ENCODE measurements at regions not wholly inside any gene's neighbourhood (a gene's known extent, or its start where the extent isn't known, plus 50 kb on each side); places are given as distances from the start of the nearest gene placed in this dataset.

DNA sequence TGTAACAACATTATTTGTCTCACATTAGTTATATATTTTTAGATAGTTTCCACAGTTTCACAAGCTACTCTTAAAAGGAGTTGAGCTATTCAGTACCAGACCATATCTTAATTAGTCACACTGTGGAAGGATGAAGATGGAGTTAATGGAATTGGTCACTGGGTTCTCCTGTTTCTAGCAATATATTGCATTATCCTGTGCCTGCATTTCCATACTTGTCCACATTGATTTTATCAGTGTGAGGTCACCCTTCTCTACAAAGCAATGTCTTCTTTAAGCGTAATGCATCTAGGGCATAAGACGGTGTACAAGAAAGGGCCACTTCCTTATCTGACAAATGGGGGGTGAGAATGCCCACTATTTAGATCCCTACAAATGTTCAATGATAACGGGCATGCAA lies 216.8 kb upstream of the TANK start:
- Histone ChIP-seq H3K4me3 (no peak overlapping the region), H3F3A (replicated peaks; ENCODE audit: low read depth) (no peaks in the 10 kb centered on the region), H3K4me2 (no peak overlapping the region), H3K36me3 (ENCODE audit: insufficient read depth) (no peaks in the 10 kb centered on the region), H3K27me3 (ENCODE audit: insufficient read depth) (no peaks in the 10 kb centered on the region), H3K79me2 (replicated peaks; ENCODE audit: insufficient read depth) (no peaks in the 10 kb centered on the region), H3K9me2 (ENCODE audit: insufficient read depth) (peaks cover 19% of the 10 kb centered on the region; the same call in 1 of the 2 replicates), H2AFZ (no peak overlapping the region), H3K4me1 (ENCODE audit: insufficient read depth) (peaks cover 27% of the 10 kb centered on the region), H3K27ac (ENCODE audit: low read depth) (no peak overlapping the region), H4K20me1 (replicated peaks; ENCODE audit: insufficient read depth) (no peaks in the 10 kb centered on the region)
- Mint-ChIP-seq H3K36me3 (ENCODE audit: low read depth) (no peaks in the 10 kb centered on the region), H3K4me3 (no peak overlapping the region), H3K27me3 (ENCODE audit: insufficient read depth, low read depth, poor library complexity) (peaks cover 4% of the 10 kb centered on the region), H3K4me1 (peaks cover 28% of the 10 kb centered on the region), H3K9me3 (peaks cover 2% of the 10 kb centered on the region; the same call in 1 of the 3 replicates), H3K27ac (no peak overlapping the region)
- DNase-seq (ENCODE audit: low spot score) = no peak
- no peak for ATAC-seq
- TF ChIP-seq POLR2AphosphoS5 (IDR thresholded peaks at IDR 0.05; ENCODE audit: low read depth) (no peak), CREB1 (CRISPR knock-in tag; IDR thresholded peaks at IDR 0.05; ENCODE audit: low read depth) (no peak), EZH2 (IDR thresholded peaks at IDR 0.05; ENCODE audit: low read depth, unreplicated experiment) (no peak), NANOG (IDR thresholded peaks at IDR 0.05; ENCODE audit: borderline replicate concordance) (no peak), EZH2phosphoT487 (IDR thresholded peaks at IDR 0.05; ENCODE audit: unreplicated experiment) (no peak), ZNF331 (CRISPR knock-in tag; IDR thresholded peaks at IDR 0.05; ENCODE audit: low read depth) (no peak), JUNB (IDR thresholded peaks at IDR 0.05; ENCODE audit: unreplicated experiment) (no peak), ZNF114 (CRISPR knock-in tag; IDR thresholded peaks at IDR 0.05) (no peak)
- TF ChIP-seq, protein P1, sequence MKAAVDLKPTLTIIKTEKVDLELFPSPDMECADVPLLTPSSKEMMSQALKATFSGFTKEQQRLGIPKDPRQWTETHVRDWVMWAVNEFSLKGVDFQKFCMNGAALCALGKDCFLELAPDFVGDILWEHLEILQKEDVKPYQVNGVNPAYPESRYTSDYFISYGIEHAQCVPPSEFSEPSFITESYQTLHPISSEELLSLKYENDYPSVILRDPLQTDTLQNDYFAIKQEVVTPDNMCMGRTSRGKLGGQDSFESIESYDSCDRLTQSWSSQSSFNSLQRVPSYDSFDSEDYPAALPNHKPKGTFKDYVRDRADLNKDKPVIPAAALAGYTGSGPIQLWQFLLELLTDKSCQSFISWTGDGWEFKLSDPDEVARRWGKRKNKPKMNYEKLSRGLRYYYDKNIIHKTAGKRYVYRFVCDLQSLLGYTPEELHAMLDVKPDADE (IDR thresholded peaks at IDR 0.05) = no peak
- TF ChIP-seq, protein P2, sequence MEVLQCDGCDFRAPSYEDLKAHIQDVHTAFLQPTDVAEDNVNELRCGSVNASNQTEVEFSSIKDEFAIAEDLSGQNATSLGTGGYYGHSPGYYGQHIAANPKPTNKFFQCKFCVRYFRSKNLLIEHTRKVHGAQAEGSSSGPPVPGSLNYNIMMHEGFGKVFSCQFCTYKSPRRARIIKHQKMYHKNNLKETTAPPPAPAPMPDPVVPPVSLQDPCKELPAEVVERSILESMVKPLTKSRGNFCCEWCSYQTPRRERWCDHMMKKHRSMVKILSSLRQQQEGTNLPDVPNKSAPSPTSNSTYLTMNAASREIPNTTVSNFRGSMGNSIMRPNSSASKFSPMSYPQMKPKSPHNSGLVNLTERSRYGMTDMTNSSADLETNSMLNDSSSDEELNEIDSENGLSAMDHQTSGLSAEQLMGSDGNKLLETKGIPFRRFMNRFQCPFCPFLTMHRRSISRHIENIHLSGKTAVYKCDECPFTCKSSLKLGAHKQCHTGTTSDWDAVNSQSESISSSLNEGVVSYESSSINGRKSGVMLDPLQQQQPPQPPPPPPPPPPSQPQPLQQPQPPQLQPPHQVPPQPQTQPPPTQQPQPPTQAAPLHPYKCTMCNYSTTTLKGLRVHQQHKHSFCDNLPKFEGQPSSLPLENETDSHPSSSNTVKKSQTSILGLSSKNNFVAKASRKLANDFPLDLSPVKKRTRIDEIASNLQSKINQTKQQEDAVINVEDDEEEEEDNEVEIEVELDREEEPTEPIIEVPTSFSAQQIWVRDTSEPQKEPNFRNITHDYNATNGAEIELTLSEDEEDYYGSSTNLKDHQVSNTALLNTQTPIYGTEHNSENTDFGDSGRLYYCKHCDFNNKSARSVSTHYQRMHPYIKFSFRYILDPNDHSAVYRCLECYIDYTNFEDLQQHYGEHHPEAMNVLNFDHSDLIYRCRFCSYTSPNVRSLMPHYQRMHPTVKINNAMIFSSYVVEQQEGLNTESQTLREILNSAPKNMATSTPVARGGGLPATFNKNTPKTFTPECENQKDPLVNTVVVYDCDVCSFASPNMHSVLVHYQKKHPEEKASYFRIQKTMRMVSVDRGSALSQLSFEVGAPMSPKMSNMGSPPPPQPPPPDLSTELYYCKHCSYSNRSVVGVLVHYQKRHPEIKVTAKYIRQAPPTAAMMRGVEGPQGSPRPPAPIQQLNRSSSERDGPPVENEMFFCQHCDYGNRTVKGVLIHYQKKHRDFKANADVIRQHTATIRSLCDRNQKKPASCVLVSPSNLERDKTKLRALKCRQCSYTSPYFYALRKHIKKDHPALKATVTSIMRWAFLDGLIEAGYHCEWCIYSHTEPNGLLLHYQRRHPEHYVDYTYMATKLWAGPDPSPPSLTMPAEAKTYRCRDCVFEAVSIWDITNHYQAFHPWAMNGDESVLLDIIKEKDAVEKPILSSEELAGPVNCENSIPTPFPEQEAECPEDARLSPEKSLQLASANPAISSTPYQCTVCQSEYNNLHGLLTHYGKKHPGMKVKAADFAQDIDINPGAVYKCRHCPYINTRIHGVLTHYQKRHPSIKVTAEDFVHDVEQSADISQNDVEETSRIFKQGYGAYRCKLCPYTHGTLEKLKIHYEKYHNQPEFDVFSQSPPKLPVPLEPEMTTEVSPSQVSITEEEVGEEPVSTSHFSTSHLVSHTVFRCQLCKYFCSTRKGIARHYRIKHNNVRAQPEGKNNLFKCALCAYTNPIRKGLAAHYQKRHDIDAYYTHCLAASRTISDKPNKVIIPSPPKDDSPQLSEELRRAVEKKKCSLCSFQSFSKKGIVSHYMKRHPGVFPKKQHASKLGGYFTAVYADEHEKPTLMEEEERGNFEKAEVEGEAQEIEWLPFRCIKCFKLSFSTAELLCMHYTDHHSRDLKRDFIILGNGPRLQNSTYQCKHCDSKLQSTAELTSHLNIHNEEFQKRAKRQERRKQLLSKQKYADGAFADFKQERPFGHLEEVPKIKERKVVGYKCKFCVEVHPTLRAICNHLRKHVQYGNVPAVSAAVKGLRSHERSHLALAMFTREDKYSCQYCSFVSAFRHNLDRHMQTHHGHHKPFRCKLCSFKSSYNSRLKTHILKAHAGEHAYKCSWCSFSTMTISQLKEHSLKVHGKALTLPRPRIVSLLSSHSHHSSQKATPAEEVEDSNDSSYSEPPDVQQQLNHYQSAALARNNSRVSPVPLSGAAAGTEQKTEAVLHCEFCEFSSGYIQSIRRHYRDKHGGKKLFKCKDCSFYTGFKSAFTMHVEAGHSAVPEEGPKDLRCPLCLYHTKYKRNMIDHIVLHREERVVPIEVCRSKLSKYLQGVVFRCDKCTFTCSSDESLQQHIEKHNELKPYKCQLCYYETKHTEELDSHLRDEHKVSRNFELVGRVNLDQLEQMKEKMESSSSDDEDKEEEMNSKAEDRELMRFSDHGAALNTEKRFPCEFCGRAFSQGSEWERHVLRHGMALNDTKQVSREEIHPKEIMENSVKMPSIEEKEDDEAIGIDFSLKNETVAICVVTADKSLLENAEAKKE (CRISPR knock-in tag; IDR thresholded peaks at IDR 0.05) = no peak
- TF ChIP-seq, protein P3, sequence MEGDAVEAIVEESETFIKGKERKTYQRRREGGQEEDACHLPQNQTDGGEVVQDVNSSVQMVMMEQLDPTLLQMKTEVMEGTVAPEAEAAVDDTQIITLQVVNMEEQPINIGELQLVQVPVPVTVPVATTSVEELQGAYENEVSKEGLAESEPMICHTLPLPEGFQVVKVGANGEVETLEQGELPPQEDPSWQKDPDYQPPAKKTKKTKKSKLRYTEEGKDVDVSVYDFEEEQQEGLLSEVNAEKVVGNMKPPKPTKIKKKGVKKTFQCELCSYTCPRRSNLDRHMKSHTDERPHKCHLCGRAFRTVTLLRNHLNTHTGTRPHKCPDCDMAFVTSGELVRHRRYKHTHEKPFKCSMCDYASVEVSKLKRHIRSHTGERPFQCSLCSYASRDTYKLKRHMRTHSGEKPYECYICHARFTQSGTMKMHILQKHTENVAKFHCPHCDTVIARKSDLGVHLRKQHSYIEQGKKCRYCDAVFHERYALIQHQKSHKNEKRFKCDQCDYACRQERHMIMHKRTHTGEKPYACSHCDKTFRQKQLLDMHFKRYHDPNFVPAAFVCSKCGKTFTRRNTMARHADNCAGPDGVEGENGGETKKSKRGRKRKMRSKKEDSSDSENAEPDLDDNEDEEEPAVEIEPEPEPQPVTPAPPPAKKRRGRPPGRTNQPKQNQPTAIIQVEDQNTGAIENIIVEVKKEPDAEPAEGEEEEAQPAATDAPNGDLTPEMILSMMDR (conservative IDR thresholded peaks at IDR 0.05; ENCODE audit: low read depth in 2 of 2) = no peak
- TF ChIP-seq, protein P4, sequence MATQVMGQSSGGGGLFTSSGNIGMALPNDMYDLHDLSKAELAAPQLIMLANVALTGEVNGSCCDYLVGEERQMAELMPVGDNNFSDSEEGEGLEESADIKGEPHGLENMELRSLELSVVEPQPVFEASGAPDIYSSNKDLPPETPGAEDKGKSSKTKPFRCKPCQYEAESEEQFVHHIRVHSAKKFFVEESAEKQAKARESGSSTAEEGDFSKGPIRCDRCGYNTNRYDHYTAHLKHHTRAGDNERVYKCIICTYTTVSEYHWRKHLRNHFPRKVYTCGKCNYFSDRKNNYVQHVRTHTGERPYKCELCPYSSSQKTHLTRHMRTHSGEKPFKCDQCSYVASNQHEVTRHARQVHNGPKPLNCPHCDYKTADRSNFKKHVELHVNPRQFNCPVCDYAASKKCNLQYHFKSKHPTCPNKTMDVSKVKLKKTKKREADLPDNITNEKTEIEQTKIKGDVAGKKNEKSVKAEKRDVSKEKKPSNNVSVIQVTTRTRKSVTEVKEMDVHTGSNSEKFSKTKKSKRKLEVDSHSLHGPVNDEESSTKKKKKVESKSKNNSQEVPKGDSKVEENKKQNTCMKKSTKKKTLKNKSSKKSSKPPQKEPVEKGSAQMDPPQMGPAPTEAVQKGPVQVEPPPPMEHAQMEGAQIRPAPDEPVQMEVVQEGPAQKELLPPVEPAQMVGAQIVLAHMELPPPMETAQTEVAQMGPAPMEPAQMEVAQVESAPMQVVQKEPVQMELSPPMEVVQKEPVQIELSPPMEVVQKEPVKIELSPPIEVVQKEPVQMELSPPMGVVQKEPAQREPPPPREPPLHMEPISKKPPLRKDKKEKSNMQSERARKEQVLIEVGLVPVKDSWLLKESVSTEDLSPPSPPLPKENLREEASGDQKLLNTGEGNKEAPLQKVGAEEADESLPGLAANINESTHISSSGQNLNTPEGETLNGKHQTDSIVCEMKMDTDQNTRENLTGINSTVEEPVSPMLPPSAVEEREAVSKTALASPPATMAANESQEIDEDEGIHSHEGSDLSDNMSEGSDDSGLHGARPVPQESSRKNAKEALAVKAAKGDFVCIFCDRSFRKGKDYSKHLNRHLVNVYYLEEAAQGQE (IDR thresholded peaks at IDR 0.05; ENCODE audit: unreplicated experiment) = no peak
